ENCODE measurements at regions not wholly inside any gene's neighbourhood (a gene's known extent, or its start where the extent isn't known, plus 50 kb on each side); places are given as distances from the start of the nearest gene placed in this dataset.
"Not testable (repeated sequence)": the region's sequence is repeated elsewhere in the genome, so short reads cannot be mapped to it uniquely, and the experiment has no call there.

GRCh38 chr7:155942226-155942950, 130.1 kb upstream of the SHH start:
- ChIA-PET POLR2A (no interaction called here), CTCF (interaction anchor here (0.7 kb wide), 1 partner anchor 1890 kb away, joined by 3 read pairs; no protein-coding TSS in a partner anchor)
- no peak for DNase-seq (ENCODE audit: extremely low spot score)
- TF ChIP-seq NFRKB (IDR thresholded peaks at IDR 0.05) (no peak), L3MBTL2 (conservative IDR thresholded peaks at IDR 0.05) (no peak), TARDBP (IDR thresholded peaks at IDR 0.05) (no peak), FOXK2 (IDR thresholded peaks at IDR 0.05) (no peak), CTBP1 (IDR thresholded peaks at IDR 0.05; ENCODE audit: borderline replicate concordance) (no peak), ARNT (IDR thresholded peaks at IDR 0.05) (no peak), BHLHE40 (IDR thresholded peaks at IDR 0.05; ENCODE audit: borderline replicate concordance) (no peak), SP1 (IDR thresholded peaks at IDR 0.05) (no peak), FOXM1 (IDR thresholded peaks at IDR 0.05; ENCODE audit: borderline replicate concordance) (no peak), LEF1 (IDR thresholded peaks at IDR 0.05; ENCODE audit: borderline replicate concordance) (no peak), SUZ12 (IDR thresholded peaks at IDR 0.05) (no peak), ELF4 (IDR thresholded peaks at IDR 0.05) (no peak), ZNF384 (IDR thresholded peaks at IDR 0.05) (no peak), HDGF (IDR thresholded peaks at IDR 0.05; ENCODE audit: borderline replicate concordance) (no peak), FOXA1 (IDR thresholded peaks at IDR 0.05) (no peak)
- TF ChIP-seq, protein P1, sequence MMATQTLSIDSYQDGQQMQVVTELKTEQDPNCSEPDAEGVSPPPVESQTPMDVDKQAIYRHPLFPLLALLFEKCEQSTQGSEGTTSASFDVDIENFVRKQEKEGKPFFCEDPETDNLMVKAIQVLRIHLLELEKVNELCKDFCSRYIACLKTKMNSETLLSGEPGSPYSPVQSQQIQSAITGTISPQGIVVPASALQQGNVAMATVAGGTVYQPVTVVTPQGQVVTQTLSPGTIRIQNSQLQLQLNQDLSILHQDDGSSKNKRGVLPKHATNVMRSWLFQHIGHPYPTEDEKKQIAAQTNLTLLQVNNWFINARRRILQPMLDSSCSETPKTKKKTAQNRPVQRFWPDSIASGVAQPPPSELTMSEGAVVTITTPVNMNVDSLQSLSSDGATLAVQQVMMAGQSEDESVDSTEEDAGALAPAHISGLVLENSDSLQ (IDR thresholded peaks at IDR 0.05): no peak

DNA sequence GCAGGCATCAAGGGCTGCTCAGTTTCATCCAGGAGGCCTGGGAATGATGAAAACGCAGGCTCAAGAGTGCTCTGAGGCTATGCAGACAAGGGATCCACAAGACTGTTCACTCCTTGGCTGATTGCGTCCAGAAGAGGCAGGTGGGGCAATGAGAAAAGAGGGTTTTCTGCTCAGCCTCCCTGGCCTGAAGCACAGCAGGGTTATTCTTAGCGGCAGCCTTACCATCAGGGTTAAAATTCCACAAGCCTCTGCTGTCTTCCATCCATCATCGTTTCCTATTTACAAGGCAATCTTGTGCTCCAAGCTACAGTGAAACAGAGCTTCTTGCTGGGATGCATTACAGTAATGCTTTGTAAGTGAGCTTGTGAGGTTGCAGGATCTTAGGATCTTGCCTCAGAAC, 129.4 kb upstream of the SHH start:
- POLR2A ChIA-PET: no interaction called here
- DNase-seq (ENCODE audit: extremely low spot score): no peak
- no peak for TF ChIP-seq ELF4 (IDR thresholded peaks at IDR 0.05)
- no peak for TF ChIP-seq BHLHE40 (IDR thresholded peaks at IDR 0.05; ENCODE audit: borderline replicate concordance)
- CTCF ChIA-PET: interaction anchor here (0.7 kb wide), 1 partner anchor 1890 kb away, joined by 3 read pairs; no protein-coding TSS in a partner anchor

DNA sequence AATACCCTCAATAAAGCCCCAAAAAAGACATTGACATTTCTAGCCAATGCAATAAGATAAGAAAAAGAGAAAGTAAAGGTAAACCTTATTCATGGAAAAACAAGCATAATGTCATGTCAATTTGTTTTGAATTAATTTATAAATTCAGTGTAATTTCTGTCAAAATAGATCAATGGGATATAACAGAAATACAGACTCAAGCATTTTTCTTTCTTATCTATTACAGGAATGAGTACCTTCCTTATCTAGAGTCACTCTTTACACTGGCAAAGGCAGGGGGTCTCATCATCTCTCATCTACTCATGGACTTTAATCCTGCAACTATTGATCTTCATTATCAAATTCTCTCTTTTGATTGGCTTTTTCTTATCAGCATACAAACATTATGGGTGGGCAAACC, 127.1 kb upstream of the SHH start:
- TF ChIP-seq HDGF (IDR thresholded peaks at IDR 0.05; ENCODE audit: borderline replicate concordance): no peak
- no peak for TF ChIP-seq FOXM1 (IDR thresholded peaks at IDR 0.05; ENCODE audit: borderline replicate concordance)
- no peak for TF ChIP-seq ELF4 (IDR thresholded peaks at IDR 0.05)
- TF ChIP-seq BHLHE40 (IDR thresholded peaks at IDR 0.05; ENCODE audit: borderline replicate concordance): no peak
- TF ChIP-seq TARDBP (IDR thresholded peaks at IDR 0.05): no peak
- TF ChIP-seq L3MBTL2 (conservative IDR thresholded peaks at IDR 0.05): no peak
- TF ChIP-seq SUZ12 (IDR thresholded peaks at IDR 0.05): no peak
- no peak for TF ChIP-seq LEF1 (IDR thresholded peaks at IDR 0.05; ENCODE audit: borderline replicate concordance)
- TF ChIP-seq, protein P1 (IDR thresholded peaks at IDR 0.05): no peak

GRCh38 chr7:155938129-155938528, 125.9 kb upstream of the SHH start:
- TF ChIP-seq FOXK2 (IDR thresholded peaks at IDR 0.05): no peak
- TF ChIP-seq, protein P1 (IDR thresholded peaks at IDR 0.05): no peak
- TF ChIP-seq CTBP1 (IDR thresholded peaks at IDR 0.05; ENCODE audit: borderline replicate concordance): no peak
- no peak for TF ChIP-seq ELF4 (IDR thresholded peaks at IDR 0.05)
- no peak for TF ChIP-seq ARNT (IDR thresholded peaks at IDR 0.05)
- no peak for TF ChIP-seq TARDBP (IDR thresholded peaks at IDR 0.05)
- TF ChIP-seq FOXA1 (IDR thresholded peaks at IDR 0.05): no peak
- TF ChIP-seq SUZ12 (IDR thresholded peaks at IDR 0.05): no peak
- no peak for TF ChIP-seq ZNF384 (IDR thresholded peaks at IDR 0.05)
- no peak for TF ChIP-seq HDGF (IDR thresholded peaks at IDR 0.05; ENCODE audit: borderline replicate concordance)
- TF ChIP-seq NFRKB (IDR thresholded peaks at IDR 0.05): no peak
- no peak for TF ChIP-seq LEF1 (IDR thresholded peaks at IDR 0.05; ENCODE audit: borderline replicate concordance)
- TF ChIP-seq FOXM1 (IDR thresholded peaks at IDR 0.05; ENCODE audit: borderline replicate concordance): no peak
- no peak for TF ChIP-seq SP1 (IDR thresholded peaks at IDR 0.05)
- TF ChIP-seq BHLHE40 (IDR thresholded peaks at IDR 0.05; ENCODE audit: borderline replicate concordance): no peak
- no peak for TF ChIP-seq L3MBTL2 (conservative IDR thresholded peaks at IDR 0.05)
- no peak for DNase-seq (ENCODE audit: extremely low spot score)
- ChIA-PET POLR2A (no interaction called here), CTCF (interaction anchor here (0.6 kb wide), 1 partner anchor 665 kb away, joined by 3 read pairs; no protein-coding TSS in a partner anchor)

More for the DNA sequence above, 127.1 kb upstream of the SHH start:
- DNase-seq (ENCODE audit: extremely low spot score): no peak
- ChIA-PET POLR2A (no interaction called here), CTCF (no interaction called here)

GRCh38 chr7:155935726-155936125, 123.5 kb upstream of the SHH start:
- POLR2A ChIA-PET: no interaction called here
- CTCF ChIA-PET: no interaction called here
- no peak for DNase-seq (ENCODE audit: extremely low spot score)
- TF ChIP-seq BHLHE40 (IDR thresholded peaks at IDR 0.05; ENCODE audit: borderline replicate concordance): no peak
- TF ChIP-seq ELF4 (IDR thresholded peaks at IDR 0.05): no peak
- TF ChIP-seq FOXM1 (IDR thresholded peaks at IDR 0.05; ENCODE audit: borderline replicate concordance): no peak
- no peak for TF ChIP-seq ZNF384 (IDR thresholded peaks at IDR 0.05)
- no peak for TF ChIP-seq NFRKB (IDR thresholded peaks at IDR 0.05)

DNA sequence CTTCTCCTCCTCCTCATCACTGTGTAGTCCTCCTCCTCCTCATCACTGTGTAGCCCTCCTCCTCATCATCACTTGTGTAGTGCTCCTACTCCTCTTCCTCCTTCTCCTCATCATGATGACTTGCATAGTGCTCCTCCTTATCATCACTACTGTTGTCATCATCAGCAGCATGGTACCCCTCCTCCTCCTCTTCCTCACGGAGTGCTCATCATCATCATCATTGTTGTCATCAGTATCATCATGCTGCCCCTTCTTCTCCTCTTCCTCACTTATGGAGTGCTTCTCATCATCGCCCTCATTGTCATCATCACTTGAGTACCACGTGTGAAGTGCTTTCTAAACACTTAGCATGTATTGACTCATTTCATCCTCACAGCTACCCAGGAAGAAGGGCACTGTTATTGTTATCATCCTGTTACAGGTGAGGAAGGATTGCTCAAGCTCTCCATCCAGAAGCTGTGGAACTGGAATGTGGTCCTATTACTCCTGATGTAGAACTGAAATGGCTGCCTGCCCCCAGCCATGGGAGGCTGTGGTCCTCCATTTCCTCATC, 122.8 kb upstream of the SHH start:
- no peak for DNase-seq (ENCODE audit: extremely low spot score)
- ChIA-PET CTCF (no interaction called here), POLR2A (no interaction called here)
- TF ChIP-seq SP1 (IDR thresholded peaks at IDR 0.05) (no peak), NFRKB (IDR thresholded peaks at IDR 0.05) (no peak), SUZ12 (IDR thresholded peaks at IDR 0.05) (no peak), FOXA1 (IDR thresholded peaks at IDR 0.05) (no peak), ELF4 (IDR thresholded peaks at IDR 0.05) (no peak), FOXM1 (IDR thresholded peaks at IDR 0.05; ENCODE audit: borderline replicate concordance) (no peak), BHLHE40 (IDR thresholded peaks at IDR 0.05; ENCODE audit: borderline replicate concordance) (no peak), ARNT (IDR thresholded peaks at IDR 0.05) (no peak), FOXK2 (IDR thresholded peaks at IDR 0.05) (no peak), TARDBP (IDR thresholded peaks at IDR 0.05) (no peak), ZNF384 (IDR thresholded peaks at IDR 0.05) (no peak), LEF1 (IDR thresholded peaks at IDR 0.05; ENCODE audit: borderline replicate concordance) (no peak)

- DNase-seq (ENCODE audit: extremely low spot score); POLR2A ChIA-PET: not testable (repeated sequence)
- CTCF ChIA-PET: interaction anchor here (0.6 kb wide), 1 partner anchor 927 kb away, joined by 3 read pairs; no protein-coding TSS in a partner anchor
Observed at GRCh38 chr7:155932324-155932723, 120.1 kb upstream of the SHH start.
